Endodermal cell (in vitro differentiated cells): ENCODE measurements at regions not wholly inside any gene's neighbourhood (a gene's known extent, or its start where the extent isn't known, plus 50 kb on each side); places are given as distances from the start of the nearest gene placed in this dataset.

Experiments used
- DNase-seq: peaks from one replicate; pipeline ENCODE4 v3.0.0-alpha.2; 2017
- H3K27ac ChIP-seq: 2 replicates; pipeline ENCODE4 v1.5.1; 2013; ENCODE audit warnings: mild to moderate bottlenecking, low read depth, low read length, moderate library complexity
- H3K27me3 ChIP-seq: 2 replicates; pipeline ENCODE4 v1.6.1; 2013; ENCODE audit warnings: mild to moderate bottlenecking, low read length, moderate library complexity; ENCODE audit not compliant: insufficient read depth, control insufficient read depth, poor library complexity, severe bottlenecking
- H3K36me3 ChIP-seq: 2 replicates; pipeline ENCODE4 v1.7.0; 2013; ENCODE audit warnings: mild to moderate bottlenecking, low read length, moderate library complexity; ENCODE audit not compliant: control insufficient read depth, insufficient read depth
- H3K4me1 ChIP-seq: one replicate; pipeline ENCODE4 v1.7.0; 2013; ENCODE audit warnings: low read length; ENCODE audit not compliant: control insufficient read depth, insufficient read depth
- H3K4me3 ChIP-seq: 2 replicates; pipeline ENCODE4 v1.5.1; 2013; ENCODE audit warnings: mild to moderate bottlenecking, low read length, moderate library complexity
- H3K9ac ChIP-seq: 2 replicates; pipeline ENCODE4 v1.6.1; 2013; ENCODE audit warnings: mild to moderate bottlenecking, low read length, moderate library complexity; ENCODE audit not compliant: poor library complexity, severe bottlenecking; ENCODE audit errors: extremely low read depth
- H3K9me3 ChIP-seq: 2 replicates; pipeline ENCODE4 v1.6.1; 2013; ENCODE audit warnings: mild to moderate bottlenecking, low read length, moderate library complexity; ENCODE audit not compliant: control insufficient read depth
- H3K27ac Mint-ChIP-seq: 2 replicates; pipeline ENCODE4 v1.8.0; 2020; ENCODE audit warnings: mixed read lengths
- H3K27me3 Mint-ChIP-seq: 2 replicates; pipeline ENCODE4 v1.8.0; 2021; ENCODE audit warnings: mild to moderate bottlenecking, mixed read lengths; ENCODE audit not compliant: insufficient read depth
- H3K36me3 Mint-ChIP-seq: 2 replicates; pipeline ENCODE4 v1.8.0; 2020; ENCODE audit warnings: low read depth, mixed read lengths
- H3K4me1 Mint-ChIP-seq: 2 replicates; pipeline ENCODE4 v1.8.0; 2020; ENCODE audit warnings: mixed read lengths
- H3K4me3 Mint-ChIP-seq: 2 replicates; pipeline ENCODE4 v1.8.0; 2020; ENCODE audit warnings: mild to moderate bottlenecking, moderate library complexity, mixed read lengths
- H3K9me3 Mint-ChIP-seq: 2 replicates; pipeline ENCODE4 v1.8.0; 2020; ENCODE audit warnings: mild to moderate bottlenecking, mixed read lengths
- WGBS, 2 experiments: methylation state at CpG; one replicate each; pipeline versions ENCODE4 v1.1.5 to v1.1.7; 2013; ENCODE audit warnings: missing lambda C conversion rate in 2 of 2, mixed read lengths in 1 of 2; ENCODE audit not compliant: insufficient coverage in 1 of 2, insufficient read length in 1 of 2; 5-methylcytosine and 5-hydroxymethylcytosine counted together
- TF ChIP-seq, protein P1 (sequence below): fragments of 200-600 bp; sonication (generic); conservative IDR thresholded peaks from 2 replicates; pipeline ENCODE4 v1.5.0; 2021; ENCODE audit warnings: antibody characterized with exemption, mild to moderate bottlenecking

DNA sequence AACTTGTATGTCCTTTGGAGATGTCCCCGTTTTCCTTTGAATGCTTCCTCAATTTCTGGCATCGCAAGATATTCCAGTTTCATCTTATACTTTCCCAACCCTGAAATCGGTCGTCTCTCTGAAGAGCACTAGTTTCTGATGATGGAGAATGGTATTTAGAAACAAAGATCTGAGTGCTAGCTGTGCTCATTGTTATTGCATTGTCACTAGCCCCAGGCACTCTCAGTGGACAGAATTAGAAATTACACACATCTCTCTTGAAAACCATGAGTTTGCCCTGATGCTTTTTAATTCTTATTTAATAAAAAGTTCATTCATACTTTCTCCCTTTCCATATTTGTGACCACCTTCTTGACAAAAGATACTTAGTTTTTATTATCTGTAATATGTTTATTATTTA lies 67.7 kb downstream of the C9orf152 start:
- H3K27me3 Mint-ChIP-seq, result no peaks in the 10 kb centered on the region

DNA sequence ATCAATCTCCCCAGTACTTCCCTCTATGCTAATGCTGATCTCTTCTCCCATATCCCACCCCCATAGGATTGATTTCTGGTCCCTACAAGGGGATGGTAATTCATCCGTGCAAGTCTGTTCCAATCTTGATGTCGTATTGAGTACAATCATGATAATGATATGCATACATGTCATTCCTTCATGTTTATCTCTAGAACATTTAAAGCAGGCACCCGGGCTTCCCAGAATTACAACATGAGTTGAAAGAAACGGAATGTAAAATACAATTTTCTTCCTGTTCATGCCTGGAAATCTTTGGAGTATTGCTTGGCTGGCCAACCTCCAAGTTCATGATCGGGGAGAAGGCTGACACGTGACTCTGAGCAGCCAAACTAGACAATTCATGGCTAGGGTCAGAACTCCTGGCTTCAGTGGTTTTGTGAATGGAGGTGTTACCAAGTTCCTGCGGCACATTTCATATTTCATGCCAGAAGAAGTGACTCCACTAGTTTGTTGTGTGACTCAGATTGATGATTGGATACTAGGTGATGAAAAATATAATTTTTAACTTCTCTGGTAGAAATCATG lies 66.6 kb downstream of the C9orf152 start:
- DNase-seq, result no peak
- H3K27ac Mint-ChIP-seq, result no peak overlapping the region
- no peaks in the 10 kb centered on the region for H3K27me3 Mint-ChIP-seq
- peaks cover 27% of the 10 kb centered on the region for H3K36me3 Mint-ChIP-seq
- no peaks in the 10 kb centered on the region for H3K9me3 ChIP-seq
- H3K27me3 ChIP-seq, result no peaks in the 10 kb centered on the region
- 75 to 81% methylated on average over 5 to 7 of the region's 7 CpGs for WGBS, 2 experiments
- H3K4me1 Mint-ChIP-seq, result no peaks in the 10 kb centered on the region
- H3K9me3 Mint-ChIP-seq, result no peaks in the 10 kb centered on the region
- no peak overlapping the region for H3K27ac ChIP-seq
- no peak overlapping the region for H3K4me3 Mint-ChIP-seq
- H3K36me3 ChIP-seq, result peaks cover 19% of the 10 kb centered on the region
- no peaks in the 10 kb centered on the region for H3K4me1 ChIP-seq
- no peak overlapping the region for H3K9ac ChIP-seq
- H3K4me3 ChIP-seq, result no peak overlapping the region
- TF ChIP-seq, protein P1, sequence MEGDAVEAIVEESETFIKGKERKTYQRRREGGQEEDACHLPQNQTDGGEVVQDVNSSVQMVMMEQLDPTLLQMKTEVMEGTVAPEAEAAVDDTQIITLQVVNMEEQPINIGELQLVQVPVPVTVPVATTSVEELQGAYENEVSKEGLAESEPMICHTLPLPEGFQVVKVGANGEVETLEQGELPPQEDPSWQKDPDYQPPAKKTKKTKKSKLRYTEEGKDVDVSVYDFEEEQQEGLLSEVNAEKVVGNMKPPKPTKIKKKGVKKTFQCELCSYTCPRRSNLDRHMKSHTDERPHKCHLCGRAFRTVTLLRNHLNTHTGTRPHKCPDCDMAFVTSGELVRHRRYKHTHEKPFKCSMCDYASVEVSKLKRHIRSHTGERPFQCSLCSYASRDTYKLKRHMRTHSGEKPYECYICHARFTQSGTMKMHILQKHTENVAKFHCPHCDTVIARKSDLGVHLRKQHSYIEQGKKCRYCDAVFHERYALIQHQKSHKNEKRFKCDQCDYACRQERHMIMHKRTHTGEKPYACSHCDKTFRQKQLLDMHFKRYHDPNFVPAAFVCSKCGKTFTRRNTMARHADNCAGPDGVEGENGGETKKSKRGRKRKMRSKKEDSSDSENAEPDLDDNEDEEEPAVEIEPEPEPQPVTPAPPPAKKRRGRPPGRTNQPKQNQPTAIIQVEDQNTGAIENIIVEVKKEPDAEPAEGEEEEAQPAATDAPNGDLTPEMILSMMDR, result no peak

More for the DNA sequence above, 67.7 kb downstream of the C9orf152 start:
- no peak overlapping the region for H3K4me3 ChIP-seq
- H3K4me1 ChIP-seq, result no peaks in the 10 kb centered on the region
- no peaks in the 10 kb centered on the region for H3K9me3 ChIP-seq
- H3K27ac ChIP-seq, result no peak overlapping the region
- TF ChIP-seq, protein P1, result peak; percentile 15
- H3K36me3 Mint-ChIP-seq, result peaks cover 30% of the 10 kb centered on the region
- no peak overlapping the region for H3K4me3 Mint-ChIP-seq
- peaks cover 19% of the 10 kb centered on the region for H3K36me3 ChIP-seq
- WGBS, 2 experiments, result 97 to 100% methylated on average over 4 of the region's 4 CpGs
- H3K9me3 Mint-ChIP-seq, result no peaks in the 10 kb centered on the region
- H3K9ac ChIP-seq, result no peak overlapping the region
- no peaks in the 10 kb centered on the region for H3K4me1 Mint-ChIP-seq
- no peaks in the 10 kb centered on the region for H3K27me3 ChIP-seq
- H3K27ac Mint-ChIP-seq, result no peak overlapping the region
- DNase-seq, result no peak

DNA sequence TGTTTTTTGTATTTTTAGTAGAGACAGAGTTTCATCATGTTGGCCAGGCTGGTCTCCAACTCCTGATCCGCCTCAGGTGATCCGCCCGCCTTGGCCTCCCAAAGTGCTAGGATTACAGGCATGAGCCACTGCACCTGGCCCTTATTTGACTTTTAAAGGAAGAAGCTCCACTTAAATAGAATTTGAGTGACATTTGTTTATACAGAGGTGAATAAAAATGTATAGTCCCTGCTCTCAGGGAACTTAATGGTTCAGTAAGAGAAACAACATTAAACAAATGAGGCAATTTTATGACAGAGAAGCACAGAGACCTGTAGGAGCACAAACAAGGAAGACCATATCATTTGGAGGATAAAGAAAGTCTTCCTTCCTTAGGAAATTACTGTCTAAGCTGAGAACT lies 65.7 kb downstream of the C9orf152 start:
- no peaks in the 10 kb centered on the region for H3K9me3 ChIP-seq
- Mint-ChIP-seq H3K27ac (no peak overlapping the region), H3K9me3 (no peaks in the 10 kb centered on the region), H3K36me3 (peaks cover 20% of the 10 kb centered on the region), H3K4me3 (no peak overlapping the region), H3K4me1 (no peaks in the 10 kb centered on the region), H3K27me3 (no peaks in the 10 kb centered on the region)
- TF ChIP-seq, protein P1, result no peak
- no peak for DNase-seq
- H3K27ac ChIP-seq, result no peak overlapping the region
- no peaks in the 10 kb centered on the region for H3K27me3 ChIP-seq
- 93% methylated on average over 3 of the region's 3 CpGs; no CpG with 5 or more reads in 1 of the 2 experiments for WGBS, 2 experiments
- H3K36me3 ChIP-seq, result peaks cover 19% of the 10 kb centered on the region
- H3K9ac ChIP-seq, result no peak overlapping the region
- no peak overlapping the region for H3K4me3 ChIP-seq
- no peaks in the 10 kb centered on the region for H3K4me1 ChIP-seq
